Ishikawa (cell line): ENCODE measurements at regions not wholly inside any gene's neighbourhood (a gene's known extent, or its start where the extent isn't known, plus 50 kb on each side); places are given as distances from the start of the nearest gene placed in this dataset.

ENCODE experiments used
- CEBPB ChIP-seq: IDR thresholded peaks from 2 replicates; pipeline ENCODE4 v1.6.1; 2012
- CREB1 ChIP-seq: IDR thresholded peaks from 2 replicates; pipeline ENCODE4 v1.6.1; 2012; ENCODE audit warnings: low read depth
- EGR1 ChIP-seq: IDR thresholded peaks from 2 replicates; pipeline ENCODE4 v1.6.1; 2012
- EP300 ChIP-seq: IDR thresholded peaks from 2 replicates; pipeline ENCODE4 v1.6.1; 2012; ENCODE audit warnings: borderline replicate concordance
- FOXM1 ChIP-seq: IDR thresholded peaks from 2 replicates; pipeline ENCODE4 v1.6.1; 2012; ENCODE audit warnings: low read depth, borderline replicate concordance
- MAX ChIP-seq: IDR thresholded peaks from 2 replicates; pipeline ENCODE4 v1.6.1; 2012
- NFIC ChIP-seq: IDR thresholded peaks from 2 replicates; pipeline ENCODE4 v1.6.1; 2012
- RAD21 ChIP-seq: IDR thresholded peaks from 2 replicates; pipeline ENCODE4 v1.6.1; 2012; ENCODE audit warnings: low read depth
- REST ChIP-seq: IDR thresholded peaks from 2 replicates; pipeline ENCODE4 v1.6.1; 2012; ENCODE audit warnings: low read depth, mild to moderate bottlenecking
- TAF1 ChIP-seq: IDR thresholded peaks from 2 replicates; pipeline ENCODE4 v1.6.1; 2012; ENCODE audit warnings: low read depth, mild to moderate bottlenecking
- TCF12 ChIP-seq: IDR thresholded peaks from 2 replicates; pipeline ENCODE4 v1.6.1; 2012; ENCODE audit warnings: low read depth
- TEAD4 ChIP-seq: IDR thresholded peaks from 2 replicates; pipeline ENCODE4 v1.6.1; 2012
- USF1 ChIP-seq: IDR thresholded peaks from 2 replicates; pipeline ENCODE4 v1.6.1; 2012
- YY1 ChIP-seq: IDR thresholded peaks from 2 replicates; pipeline ENCODE4 v1.6.1; 2012; ENCODE audit warnings: low read depth
- ZBTB7A ChIP-seq: IDR thresholded peaks from 2 replicates; pipeline ENCODE4 v1.6.1; 2012; ENCODE audit warnings: low read depth

- TF ChIP-seq TCF12 (no peak), FOXM1 (no peak), MAX (no peak), TEAD4 (no peak), USF1 (no peak), CEBPB (no peak), REST (no peak), RAD21 (no peak), EP300 (no peak), EGR1 (no peak), NFIC (no peak)
Observed at GRCh38 chr12:83361071-83361470, 674.4 kb downstream of the TMTC2 start.

GRCh38 chr12:83349907-83350611 lies 663.4 kb downstream of the TMTC2 start:
- TF ChIP-seq ZBTB7A (no peak), NFIC (no peak), EP300 (no peak), EGR1 (no peak), CREB1 (no peak), YY1 (no peak), USF1 (no peak), MAX (no peak), TEAD4 (no peak), TAF1 (no peak), REST (no peak), RAD21 (no peak), TCF12 (no peak), FOXM1 (no peak), CEBPB (no peak)

GRCh38 chr12:83346333-83346732 lies 659.6 kb downstream of the TMTC2 start:
- no peak for TF ChIP-seq EGR1
- no peak for TF ChIP-seq REST
- no peak for TF ChIP-seq RAD21

- TF ChIP-seq ZBTB7A, result no peak
- no peak for TF ChIP-seq EGR1
- no peak for TF ChIP-seq FOXM1
- TF ChIP-seq TCF12, result no peak
Observed at GRCh38 chr12:83343767-83344166, 657.1 kb downstream of the TMTC2 start.

- TF ChIP-seq USF1 (no peak), YY1 (no peak), TAF1 (no peak), NFIC (no peak), MAX (no peak)
Observed at GRCh38 chr12:83335748-83336147, 649.0 kb downstream of the TMTC2 start.
